ENCODE measurements at regions not wholly inside any gene's neighbourhood (a gene's known extent, or its start where the extent isn't known, plus 50 kb on each side); places are given as distances from the start of the nearest gene placed in this dataset.

- no peak for DNase-seq (ENCODE audit: low read depth)
- TF ChIP-seq CTCF (IDR thresholded peaks at IDR 0.05; ENCODE audit: low read length, missing control alignments): no peak
Measured at GRCh38 chrX:68908071-68908470, 79.2 kb downstream of the EFNB1 start.

GRCh38 chrX:68902706-68903504 is 74.1 kb downstream of the EFNB1 start:
- no peak overlapping the region for H3K4me3 ChIP-seq (replicated peaks; ENCODE audit: low read depth, low read length)
- no peak for TF ChIP-seq CTCF (IDR thresholded peaks at IDR 0.05; ENCODE audit: low read length, missing control alignments)
- DNase-seq (ENCODE audit: low read depth): peak; percentile 48

More at GRCh38 chrX:68908071-68908470, 79.2 kb downstream of the EFNB1 start:
- no peak overlapping the region for H3K4me3 ChIP-seq (replicated peaks; ENCODE audit: low read depth, low read length)

GRCh38 chrX:68901519-68901918 is 72.7 kb downstream of the EFNB1 start:
- no peak overlapping the region for H3K4me3 ChIP-seq (replicated peaks; ENCODE audit: low read depth, low read length)
- no peak for TF ChIP-seq CTCF (IDR thresholded peaks at IDR 0.05; ENCODE audit: low read length, missing control alignments)
- no peak for DNase-seq (ENCODE audit: low read depth)

- no peak for TF ChIP-seq CTCF (IDR thresholded peaks at IDR 0.05; ENCODE audit: low read length, missing control alignments)
- no peak for DNase-seq (ENCODE audit: low read depth)
- no peak overlapping the region for H3K4me3 ChIP-seq (replicated peaks; ENCODE audit: low read depth, low read length)
Measured at GRCh38 chrX:68898598-68898997, 69.8 kb downstream of the EFNB1 start.

- DNase-seq (ENCODE audit: low read depth): no peak
- no peak overlapping the region for H3K4me3 ChIP-seq (replicated peaks; ENCODE audit: low read depth, low read length)
- TF ChIP-seq CTCF (IDR thresholded peaks at IDR 0.05; ENCODE audit: low read length, missing control alignments): no peak
Measured at GRCh38 chrX:68897118-68897945, 68.5 kb downstream of the EFNB1 start.

- DNase-seq (ENCODE audit: low read depth): no peak
- no peak overlapping the region for H3K4me3 ChIP-seq (replicated peaks; ENCODE audit: low read depth, low read length)
- TF ChIP-seq CTCF (IDR thresholded peaks at IDR 0.05; ENCODE audit: low read length, missing control alignments): no peak
Measured at GRCh38 chrX:68896581-68896980, 67.8 kb downstream of the EFNB1 start.

All from fibroblast of pulmonary artery (primary cell).